NCI-H1694 (cell line): ENCODE measurements at regions not wholly inside any gene's neighbourhood (a gene's known extent, or its start where the extent isn't known, plus 50 kb on each side); places are given as distances from the start of the nearest gene placed in this dataset.

Source experiments
- DNase-seq: peaks from one replicate; lab custom pipeline; 2025; lab: John Stamatoyannopoulos, UW

DNA sequence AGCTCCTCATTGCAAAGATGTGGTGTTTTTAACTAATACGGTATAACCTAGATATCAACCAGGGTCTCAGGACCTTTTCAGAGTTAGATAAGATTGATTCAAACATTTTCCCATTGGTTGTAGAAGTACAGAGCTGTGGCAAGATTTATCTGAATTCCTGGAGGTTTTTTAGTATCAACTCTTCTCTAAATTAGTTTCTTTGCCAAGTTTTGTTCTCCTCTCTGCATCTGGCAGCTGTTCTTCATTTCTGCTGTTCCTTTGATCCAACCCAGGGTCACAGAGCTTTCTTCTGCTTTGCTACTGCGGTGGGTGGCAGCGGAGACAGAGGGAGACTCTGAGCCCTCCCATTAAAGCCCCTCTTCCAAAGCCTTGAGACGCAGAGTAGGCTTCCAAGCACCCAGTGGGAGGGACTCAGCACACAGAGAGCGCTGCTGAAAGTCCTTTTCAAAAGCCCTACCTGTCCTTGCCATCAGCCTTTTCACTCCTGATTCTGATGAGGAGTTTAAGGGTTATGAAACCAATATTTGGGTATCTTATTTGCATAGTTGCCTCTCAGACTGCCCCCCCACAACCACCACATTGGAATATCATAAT is 146.3 kb upstream of the EEPD1 start:
- no peak for DNase-seq

DNA sequence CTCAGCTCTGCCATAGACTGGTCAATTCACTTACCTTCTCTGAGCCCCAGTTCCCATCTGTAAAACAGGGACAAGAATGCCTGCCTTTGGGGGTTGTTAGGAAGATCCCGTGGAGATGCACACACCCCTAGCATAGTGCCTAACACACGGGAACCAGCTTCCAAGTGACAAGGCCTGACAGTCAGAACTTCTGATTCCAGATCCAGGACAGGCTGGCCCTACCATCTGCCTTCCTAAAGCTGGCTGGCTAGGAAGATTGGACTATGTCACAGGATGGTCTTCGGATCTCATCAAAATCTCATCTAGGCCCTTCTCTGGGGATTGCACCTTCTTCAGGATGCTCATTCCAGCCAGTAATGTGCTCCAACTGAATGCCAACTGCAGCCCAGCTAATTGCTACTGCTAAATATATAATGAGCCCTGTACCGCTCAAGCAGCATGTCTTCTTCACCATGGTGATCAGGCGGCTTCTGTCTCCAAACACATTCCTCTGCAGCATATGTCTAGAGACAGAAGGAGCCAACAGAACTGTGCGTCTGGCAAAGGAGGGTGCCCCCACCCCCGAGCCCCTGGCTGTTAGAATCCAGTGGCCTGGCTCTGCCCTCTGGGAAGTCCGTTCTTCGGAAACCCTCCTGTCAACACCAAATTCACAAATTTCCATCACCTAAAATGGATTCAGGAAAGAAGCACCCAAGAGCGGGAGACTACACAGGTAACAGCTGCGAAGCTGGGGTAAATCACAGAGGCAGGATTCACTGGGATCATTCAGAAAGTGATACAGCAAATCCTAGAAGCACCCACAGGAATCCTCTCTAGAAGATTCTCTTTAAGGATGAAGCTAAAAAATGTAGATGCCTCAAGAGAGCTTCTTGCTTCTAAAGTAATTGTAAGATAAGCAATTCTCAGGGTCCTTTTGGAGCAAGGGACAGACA is 142.1 kb upstream of the EEPD1 start:
- no peak for DNase-seq

GRCh38 chr7:36011588-36011965 is 141.5 kb upstream of the EEPD1 start:
- no peak for DNase-seq

DNA sequence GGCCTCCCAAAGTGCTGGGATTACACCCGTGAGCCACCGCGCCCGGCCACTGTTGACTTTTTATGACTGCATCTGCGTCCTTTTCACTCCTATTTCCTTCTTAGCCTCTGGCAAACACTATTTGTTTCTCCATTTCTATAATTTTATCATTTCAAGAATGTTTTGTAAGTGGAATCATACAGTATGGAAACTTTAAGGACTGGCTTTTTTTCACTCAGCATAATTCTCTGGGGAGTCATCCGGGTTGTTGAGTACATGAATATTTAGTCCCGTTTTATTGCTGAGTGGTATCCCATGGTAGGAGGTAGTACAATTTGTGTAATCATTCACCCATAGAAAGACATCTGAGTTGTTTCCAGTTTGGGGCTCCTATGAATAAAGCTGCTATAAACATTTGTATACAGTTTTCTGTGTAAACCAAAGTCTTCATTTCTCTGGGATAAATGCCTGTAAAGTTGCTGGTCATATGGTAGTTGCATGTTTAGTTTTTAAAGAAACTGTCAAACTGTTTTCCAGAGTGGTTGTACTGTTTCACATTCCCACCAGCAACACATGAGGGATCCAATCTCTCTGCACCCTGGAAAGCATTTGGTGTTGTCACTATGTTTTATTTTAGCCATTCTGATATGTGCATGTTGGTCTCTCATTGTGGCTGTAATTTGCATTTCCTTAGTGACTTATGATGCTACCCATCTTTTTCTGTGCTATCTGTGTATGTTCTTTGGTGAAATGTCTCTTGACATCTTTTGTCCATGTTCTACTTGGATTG is 139.6 kb upstream of the EEPD1 start:
- DNase-seq: no peak

- DNase-seq: no peak
These were observed 138.1 kb upstream of the EEPD1 start for GRCh38 chr7:36014961-36015360.

- DNase-seq: no peak
These were observed 137.3 kb upstream of the EEPD1 start for GRCh38 chr7:36015733-36016132.

DNA sequence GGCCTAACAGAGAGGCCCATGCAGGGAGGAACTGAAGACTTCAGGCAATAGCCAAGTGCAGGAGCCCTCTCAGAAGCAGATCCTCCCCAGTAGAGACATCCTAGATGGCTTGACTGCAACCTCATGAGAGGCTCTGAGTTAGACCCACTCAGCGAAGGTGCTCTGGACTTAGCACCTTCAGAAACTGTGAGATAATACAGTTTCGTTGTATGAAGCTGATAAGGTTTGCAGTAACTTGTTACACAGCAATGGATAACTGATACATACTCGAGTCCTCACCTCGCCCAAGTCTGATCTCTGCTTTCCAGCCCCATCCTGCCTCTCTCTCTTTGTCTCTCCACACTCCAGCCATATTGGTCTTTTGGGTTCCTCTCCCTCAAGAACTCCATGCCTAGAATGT is 136.4 kb upstream of the EEPD1 start:
- DNase-seq: no peak

DNA sequence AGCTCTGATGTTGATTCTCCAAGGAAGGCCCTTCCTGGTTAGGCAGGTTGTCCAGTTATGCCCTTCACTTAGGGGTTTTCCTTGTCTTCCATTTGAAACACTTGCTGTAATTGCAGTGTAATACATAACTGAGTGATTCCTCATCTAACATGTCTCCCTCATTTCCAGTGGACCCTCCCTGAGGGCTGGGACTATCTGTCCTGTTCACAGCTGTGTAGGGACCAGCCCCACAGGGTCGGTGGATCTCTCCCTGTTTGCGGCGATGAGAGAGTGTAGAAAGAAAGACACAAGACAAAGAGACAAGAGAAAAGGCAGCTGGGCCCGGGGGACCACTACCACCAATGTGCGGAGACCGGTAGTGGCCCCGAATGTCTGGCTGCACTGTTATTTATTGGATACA is 135.9 kb upstream of the EEPD1 start:
- DNase-seq: no peak

DNA sequence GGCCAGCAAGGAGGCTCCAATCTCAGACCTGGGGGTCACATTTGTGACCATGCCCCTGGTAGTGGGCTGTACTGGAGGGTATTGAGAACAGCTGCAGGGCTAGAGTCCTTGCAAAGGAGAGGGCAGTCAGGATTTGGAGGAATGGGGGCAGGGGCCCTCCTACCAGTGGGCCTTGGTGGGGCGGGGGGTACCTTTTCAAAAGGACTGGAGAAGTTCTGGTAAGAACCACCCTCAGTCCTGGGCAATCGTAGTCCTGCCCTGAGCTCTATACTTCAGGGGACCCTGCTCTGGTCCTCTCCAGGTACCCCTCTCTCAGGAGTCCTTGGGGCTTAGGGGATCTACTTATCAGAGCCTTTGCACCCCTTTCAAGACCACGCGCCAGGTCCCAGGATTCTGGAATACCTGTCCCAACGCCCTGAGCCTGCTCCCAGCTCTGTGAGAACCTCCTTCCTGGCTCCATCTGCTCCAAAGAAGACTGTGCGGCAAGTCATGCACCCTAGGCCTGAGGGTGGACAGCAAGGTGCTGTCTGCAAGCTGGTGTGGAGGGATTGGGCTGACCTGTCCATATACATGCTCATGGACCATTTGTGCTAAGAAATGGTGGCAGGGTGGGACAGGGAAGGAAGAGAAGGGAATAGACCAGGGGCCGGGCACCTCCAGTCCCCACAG is 134.1 kb upstream of the EEPD1 start:
- no peak for DNase-seq

DNA sequence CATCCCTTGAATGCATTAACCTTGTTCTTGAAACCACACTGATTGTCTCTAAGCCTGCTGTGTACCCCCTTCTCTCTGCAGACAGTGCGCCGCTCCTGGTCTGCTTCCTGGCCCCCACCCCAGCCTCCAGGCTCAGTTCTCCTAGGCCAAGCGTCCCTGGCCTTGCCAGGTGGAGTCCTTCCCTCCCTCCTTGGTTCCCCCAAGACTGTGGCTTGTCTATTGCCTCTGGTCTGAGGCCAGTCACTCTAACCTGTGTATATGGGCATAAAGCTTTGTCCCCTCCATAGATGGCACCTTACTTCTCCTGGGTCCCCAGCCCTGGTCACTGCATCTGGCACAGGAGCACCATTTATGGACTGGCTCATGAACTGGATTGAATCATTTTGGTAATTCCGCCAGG is 133.5 kb upstream of the EEPD1 start:
- DNase-seq: no peak

DNA sequence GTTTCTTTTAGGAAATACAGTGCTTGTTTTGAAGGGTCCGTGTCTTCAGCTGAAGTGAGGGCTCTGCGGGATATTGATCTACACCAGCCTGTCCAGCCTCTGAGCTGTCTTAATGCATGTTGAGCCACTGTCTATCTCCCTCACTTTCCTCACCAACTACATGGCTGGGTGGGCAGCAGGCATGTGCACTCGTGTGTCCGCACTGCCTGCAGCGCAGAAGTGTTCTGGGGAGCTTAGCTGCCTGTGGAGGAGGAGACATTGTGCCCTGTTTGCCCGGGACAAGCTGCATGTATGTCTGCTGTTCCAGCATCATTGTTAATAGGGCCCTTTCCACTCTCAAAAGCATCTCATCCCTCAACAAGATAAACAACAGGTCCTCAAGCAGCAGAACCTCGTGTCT is 133.1 kb upstream of the EEPD1 start:
- DNase-seq: no peak

DNA sequence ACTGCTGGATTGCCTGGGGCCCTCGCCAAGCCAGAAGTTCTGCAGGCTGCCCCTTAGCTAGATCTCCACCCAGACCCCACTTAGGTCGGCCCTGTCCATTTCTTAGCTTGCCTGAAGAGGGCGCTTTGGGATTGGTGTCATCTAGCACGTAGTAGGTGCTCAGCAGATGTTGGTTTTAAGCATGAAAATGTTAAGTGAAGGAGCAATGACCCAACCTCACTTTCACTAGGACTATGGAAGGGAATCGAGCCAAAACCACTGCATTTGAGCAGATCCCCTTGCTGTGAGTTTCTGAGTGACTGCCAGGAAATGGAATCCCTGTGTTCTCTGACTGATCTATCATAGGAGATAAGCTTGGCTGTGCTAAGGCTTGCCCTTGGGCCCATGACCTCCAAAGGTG is 131.7 kb upstream of the EEPD1 start:
- DNase-seq: no peak

GRCh38 chr7:36021917-36022550 is 131.0 kb upstream of the EEPD1 start:
- DNase-seq: no peak

DNA sequence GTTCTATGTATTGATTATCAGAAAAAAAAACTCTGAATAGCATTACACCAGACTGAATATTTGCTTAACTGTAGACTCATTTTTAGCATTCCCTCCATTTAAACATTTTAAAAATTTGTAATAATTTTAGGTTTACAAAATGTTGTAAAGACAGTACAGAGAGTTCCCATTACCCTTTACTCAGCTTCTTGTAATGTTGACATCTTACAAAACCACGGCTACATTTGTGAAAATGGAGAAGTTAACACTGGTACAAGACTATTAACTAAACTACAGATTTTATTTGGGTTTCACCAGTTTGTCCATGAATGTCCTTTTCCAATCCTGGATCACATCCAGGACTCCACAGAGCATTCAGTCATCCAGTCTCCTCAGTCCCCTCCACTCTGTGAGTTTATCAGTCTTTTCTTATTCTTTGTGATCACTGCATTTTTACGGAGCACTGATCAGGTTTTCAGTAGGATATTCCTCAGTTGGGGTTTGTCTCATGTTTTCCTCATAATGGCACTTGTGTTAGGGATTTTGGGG is 130.0 kb upstream of the EEPD1 start:
- DNase-seq: no peak

- DNase-seq: no peak
These were observed 127.9 kb upstream of the EEPD1 start for GRCh38 chr7:36025190-36025589.

DNA sequence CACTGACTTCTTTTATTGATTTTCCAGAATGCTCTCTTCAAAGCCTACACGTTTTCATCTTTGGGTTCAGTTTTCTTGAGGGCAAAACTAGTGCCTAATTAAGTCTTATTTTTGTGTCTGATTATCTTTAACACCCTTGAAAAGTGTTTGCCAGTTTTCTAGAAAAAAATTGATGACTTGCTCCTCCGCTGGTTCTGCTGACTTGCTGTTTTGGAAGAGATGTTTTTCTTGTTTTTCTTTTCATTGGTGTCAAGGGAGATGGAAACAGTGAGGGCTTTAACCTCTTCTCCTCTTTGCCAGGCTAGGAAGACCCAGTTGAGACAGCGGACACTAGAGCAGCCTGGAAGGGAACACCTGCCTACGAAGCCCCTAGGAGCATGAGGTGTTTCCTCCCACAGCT is 123.7 kb upstream of the EEPD1 start:
- DNase-seq: no peak

DNA sequence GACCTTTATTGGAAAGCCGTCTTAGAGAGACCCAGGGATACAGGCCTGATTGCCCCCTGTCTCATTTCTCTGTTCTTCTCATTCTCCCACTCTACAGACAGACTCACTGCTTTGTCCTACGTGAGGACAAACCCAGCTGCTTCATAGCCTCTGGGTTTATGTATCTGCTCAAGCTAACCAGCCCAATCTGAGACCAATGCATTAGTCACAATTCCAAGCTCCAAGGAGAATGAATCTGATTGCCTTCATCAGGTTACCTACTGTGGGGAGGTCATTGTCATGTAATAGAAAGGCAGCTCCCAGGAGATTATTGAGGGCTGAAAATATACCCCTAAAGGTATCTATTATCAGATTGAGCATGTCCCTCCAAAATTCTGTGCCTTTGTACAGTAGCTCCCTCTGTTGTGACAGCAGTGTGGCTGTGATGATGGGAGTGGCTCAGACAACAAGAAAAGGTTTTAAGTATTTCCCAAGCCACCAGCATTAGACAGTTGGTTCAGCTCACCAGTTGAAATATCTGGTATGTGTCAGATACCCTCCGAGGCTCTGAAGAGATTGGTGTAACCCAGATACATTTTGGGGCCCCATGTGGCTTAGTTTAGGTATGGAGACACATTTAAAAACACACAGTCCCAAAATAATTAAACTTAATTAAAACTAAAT is 123.1 kb upstream of the EEPD1 start:
- DNase-seq: no peak

DNA sequence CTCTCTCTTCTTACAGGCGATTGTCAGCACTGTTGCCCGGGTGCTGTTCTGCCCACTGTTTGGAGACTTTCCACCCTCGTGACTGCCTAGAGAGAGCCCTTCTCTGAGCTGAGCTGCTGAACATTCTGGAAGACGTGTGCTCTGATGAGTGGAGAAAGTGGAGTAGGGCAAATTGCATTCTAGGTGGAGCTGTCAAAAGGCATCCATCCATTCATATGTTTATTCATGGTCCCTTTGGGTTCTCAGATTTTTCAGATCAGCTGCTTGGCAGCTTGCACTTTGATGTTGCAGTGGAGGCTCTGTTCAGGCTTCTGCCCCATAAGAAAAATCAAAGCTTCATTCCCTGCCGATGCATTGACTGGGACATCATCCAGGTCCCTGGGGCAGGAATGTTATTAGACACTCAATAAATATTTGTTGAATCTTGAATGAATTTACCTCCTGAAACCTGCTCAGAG is 120.7 kb upstream of the EEPD1 start:
- DNase-seq: no peak

DNA sequence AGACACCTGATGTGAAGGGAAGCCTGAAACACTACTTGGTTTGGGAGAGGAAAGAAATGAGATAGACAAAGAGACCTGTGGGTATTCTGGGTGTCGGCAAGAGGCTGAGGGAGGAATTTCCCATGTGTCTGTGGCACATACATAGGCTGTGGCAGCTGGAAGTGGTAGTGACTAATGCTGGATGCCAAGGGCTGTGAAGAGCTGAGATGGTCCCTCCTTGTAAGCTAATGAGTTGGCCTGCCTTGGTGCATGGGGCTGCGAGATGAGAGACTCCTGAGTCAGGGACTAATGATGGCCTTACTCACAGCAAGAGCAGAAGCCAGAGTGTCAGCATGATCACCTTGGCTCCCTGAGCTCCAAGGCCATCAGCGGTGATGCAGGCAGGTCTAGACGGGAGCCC is 119.0 kb upstream of the EEPD1 start:
- DNase-seq: no peak

- no peak for DNase-seq
These were observed 117.9 kb upstream of the EEPD1 start for GRCh38 chr7:36035186-36035585.

GRCh38 chr7:36036590-36036989 is 116.5 kb upstream of the EEPD1 start:
- no peak for DNase-seq
